Non-pigmented ciliary epithelial cell (primary cell): ENCODE measurements at regions not wholly inside any gene's neighbourhood (a gene's known extent, or its start where the extent isn't known, plus 50 kb on each side); places are given as distances from the start of the nearest gene placed in this dataset.

Experiments
- DNase-seq: peaks from one replicate; pipeline ENCODE4 v3.0.0-alpha.2; 2010; ENCODE audit warnings: low read depth

DNA sequence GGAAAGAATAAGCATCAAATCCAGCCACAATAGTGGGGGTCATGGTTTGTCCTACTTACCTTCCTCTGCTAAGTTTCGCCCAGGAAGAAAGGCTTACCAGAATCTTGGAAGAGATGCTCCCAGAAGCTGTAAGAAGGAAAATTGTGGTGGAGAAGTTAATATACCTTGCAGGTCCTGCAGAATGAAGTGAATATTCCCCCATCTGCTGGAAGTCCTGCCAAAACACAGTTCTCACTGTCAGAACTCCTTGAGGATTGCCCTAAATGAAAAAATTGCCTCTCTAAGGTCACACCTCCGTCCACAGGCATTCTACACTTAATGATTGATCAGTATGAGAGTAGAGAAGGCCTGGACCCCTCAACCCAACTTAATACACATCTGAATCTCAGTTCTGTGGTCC is 78.4 kb upstream of the RGS21 start:
- DNase-seq = no peak

DNA sequence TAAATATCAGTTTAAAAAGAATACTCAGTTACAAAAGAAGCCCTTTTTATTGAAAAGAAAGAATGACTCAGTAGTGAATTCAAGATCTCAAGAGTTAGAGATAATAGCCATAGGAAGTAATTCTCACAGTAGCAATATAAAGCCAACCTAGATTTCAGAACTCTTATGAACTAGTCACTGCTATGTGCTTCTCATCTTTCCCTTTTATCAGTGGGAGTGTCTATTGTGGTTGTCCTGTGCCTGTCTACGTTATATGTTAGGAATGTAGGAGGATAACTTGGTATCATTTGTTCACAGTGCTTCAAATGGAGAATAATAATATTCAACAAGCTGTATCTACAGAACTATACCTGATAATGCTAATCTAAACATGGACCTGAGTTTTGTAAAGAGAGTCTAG is 73.1 kb upstream of the RGS21 start:
- DNase-seq = no peak

DNA sequence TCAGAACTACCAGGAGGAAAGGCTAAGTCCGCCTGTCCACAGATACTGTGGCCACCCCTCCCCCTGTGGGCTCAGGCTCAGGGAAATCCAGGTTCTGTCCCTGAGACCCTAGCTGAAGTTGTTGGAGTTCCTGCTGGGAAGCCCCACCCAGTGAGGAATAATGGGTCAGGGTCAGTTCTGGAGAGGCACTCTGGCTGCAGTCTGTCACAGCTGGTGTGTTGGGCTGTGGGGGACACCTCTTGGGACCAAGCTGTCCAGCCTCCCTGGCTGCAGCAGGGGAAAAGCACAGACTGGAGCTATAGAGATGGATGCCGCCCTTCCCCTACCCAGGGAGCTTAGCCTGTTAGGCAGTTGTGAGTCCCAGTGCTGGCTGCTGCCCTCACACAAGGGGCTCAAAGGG is 65.1 kb upstream of the RGS21 start:
- no peak for DNase-seq

DNA sequence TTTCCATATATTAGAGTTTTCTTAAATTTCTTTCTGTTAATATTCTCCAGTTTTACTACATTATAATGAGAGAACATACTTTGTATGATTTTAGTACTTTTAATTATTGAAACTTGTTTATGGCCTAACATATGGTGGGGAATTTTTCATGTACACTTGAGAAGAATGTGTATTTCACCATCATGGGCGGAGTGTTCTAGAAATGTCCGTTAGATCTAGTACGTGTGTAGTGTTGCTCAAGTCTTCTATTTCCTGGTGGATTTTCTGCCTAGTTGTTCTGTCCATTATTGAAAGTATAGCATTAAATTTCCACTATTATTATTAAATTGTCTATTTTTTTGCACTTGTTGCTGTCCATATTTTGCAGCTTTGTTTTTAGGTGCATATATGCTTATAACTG is 64.0 kb upstream of the RGS21 start:
- no peak for DNase-seq

DNA sequence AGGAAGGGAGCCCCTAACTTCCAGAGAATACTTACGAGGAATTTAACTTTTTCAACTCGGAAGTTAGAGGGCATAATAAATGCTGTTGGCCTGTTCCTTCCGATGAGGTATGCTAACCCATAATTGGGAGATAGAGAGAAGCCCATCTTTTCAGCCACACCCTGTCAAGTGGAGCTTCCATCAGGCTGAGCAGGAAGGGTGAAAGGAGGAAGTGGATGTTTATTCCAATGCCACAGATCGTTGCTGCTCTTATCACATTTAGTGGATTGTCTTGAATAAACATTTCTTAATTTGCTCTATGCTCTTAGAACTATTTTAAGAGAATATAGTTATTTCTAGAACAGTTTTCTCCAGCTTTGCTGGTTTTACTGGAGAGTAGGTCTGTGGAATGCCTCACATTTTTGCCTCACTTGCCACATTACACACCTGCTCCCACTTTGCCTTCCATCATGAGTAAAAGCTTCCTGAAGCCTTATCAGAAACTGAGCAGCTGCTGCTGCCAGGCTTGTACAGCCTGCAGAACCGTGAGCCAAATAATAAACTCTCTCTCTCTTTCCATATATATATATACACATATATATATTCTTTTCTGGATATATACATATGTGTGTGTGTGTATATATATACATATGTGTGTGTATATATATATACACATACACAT is 60.0 kb upstream of the RGS21 start:
- no peak for DNase-seq

DNA sequence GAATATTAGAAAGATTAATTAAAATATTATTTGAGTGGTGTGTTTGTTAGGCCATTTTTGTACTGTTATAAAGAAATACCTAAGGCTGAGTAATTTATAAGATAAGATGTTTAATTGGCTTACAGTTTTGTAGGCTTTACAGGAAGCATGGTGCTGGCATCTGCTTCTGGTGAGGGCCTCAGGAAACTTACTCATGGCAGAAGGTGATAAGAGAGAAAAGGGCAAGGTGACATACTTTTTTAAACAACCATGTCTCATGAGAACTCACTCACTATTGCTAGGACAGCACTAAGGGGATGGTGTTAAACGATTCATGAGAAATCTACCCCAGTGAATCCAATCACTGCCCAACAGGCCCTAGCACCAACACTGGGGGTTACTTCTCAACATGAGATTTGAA is 56.7 kb upstream of the RGS21 start:
- no peak for DNase-seq

DNA sequence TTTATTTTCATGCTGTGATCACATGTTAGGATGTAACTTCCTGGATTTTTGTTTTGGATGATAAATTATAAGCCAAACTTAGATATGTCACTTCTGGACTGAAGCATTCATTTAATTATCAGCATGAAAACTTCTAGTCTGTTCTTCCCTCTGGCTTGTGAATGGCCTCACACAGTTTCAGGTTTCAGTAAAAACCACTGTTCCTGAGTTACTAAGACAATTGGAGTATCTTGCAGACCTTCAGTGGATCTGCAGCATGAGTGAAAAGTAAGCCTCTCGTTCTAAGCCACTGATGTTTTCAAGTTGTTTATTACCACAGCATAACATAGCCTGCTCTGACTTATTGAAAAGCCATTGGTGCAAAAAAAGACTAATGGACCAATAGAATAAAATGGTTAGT is 55.3 kb upstream of the RGS21 start:
- DNase-seq = no peak

DNA sequence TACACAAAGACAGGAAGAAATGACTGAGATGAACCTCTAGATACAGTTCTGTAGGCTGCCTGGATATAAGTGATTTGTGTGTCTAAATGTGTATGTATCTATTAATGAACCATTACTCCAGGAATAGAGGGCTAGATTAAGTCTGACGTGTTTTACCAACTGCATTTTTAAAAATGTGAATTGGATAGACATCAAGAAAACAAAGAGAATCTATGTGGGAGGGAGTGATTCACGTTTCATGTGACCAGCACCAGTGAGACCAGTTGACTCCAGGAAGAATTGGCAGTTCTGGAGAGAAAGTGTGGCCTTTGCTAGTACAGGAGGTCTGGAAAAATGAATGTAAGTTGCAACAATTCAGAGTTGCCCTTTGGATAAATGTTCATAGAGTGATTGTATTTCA is 53.4 kb upstream of the RGS21 start:
- peak; percentile 68 for DNase-seq

DNA sequence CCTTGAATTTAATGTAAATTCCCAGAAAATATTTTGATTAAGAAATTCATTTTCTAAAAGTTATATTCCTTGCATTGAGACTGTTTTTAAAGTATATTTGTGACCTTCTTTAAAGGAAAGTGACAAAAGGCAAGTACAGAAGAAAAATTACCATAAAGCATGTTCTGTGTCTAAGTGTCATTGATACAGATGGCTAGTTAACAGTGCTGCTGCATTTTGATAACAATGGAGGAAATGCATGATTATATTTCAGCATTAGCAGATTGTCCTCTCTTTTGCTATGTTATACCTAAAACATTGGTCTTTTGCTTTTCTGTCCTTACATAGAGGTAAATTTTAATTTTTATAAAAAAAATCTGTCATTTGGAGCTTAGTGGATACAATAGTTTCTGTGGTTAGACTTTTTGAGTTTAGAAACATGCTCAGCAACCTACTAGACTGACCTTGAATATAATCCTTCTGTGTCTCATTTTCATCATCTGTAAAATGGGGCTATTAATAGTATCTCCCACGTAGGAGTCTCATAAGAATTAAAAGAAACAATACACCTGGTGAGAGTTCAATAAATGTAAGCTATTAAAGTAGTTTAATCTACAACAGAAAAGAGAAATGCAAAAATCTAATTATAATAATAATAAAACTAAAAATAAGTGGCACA is 51.1 kb upstream of the RGS21 start:
- no peak for DNase-seq

DNA sequence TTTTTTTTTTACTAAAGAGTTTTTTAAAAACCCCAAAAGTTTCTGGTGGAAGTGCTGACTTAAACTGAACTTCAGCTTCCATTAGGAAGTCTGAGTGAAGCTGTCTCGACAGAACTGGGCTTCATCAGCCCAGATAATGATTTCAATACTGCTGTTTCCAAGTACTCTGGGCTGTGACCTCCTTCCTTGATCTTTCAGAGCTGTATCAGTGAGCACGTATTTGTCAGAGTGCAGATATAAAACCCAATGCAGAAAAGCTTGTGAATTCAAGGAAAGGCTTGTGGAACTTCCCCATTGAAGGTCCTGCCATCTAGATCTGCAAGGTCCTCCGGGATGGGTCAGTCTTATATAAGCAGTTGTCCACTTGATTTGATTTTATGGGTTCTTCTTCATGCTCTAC is 50.1 kb upstream of the RGS21 start:
- DNase-seq = no peak
